ENCODE measurements at regions not wholly inside any gene's neighbourhood (a gene's known extent, or its start where the extent isn't known, plus 50 kb on each side); places are given as distances from the start of the nearest gene placed in this dataset.

GRCh38 chr2:16069663-16069932 lies 129.2 kb downstream of the MYCN start:
- Histone ChIP-seq H3K23ac (ENCODE audit: insufficient read length) (no peak overlapping the region), H3K9ac (replicated peaks in 1 of 4; ENCODE audit: extremely low read depth in 1 of 4, low read depth in 3 of 4, low read length in 3 of 4) (no peak overlapping the region), H4K8ac (ENCODE audit: extremely low read depth, insufficient read depth, low read length) (no peak overlapping the region; the same call in 1 of the 2 replicates), H3K14ac (ENCODE audit: insufficient read length) (no peak overlapping the region), H3K27ac (ENCODE audit: low read depth, low read length) (no peak overlapping the region), H4K20me1 (replicated peaks in 1 of 2; ENCODE audit: control insufficient read depth in 1 of 2, insufficient read depth in 2 of 2, low read length in 2 of 2) (no peaks in the 10 kb centered on the region), H4K5ac (ENCODE audit: insufficient read length, low read depth, low read length) (no peak overlapping the region), H2AK5ac (ENCODE audit: low read depth, low read length) (no peak overlapping the region), H2BK12ac (ENCODE audit: low read depth, low read length) (0 out of 2 replicates have a peak overlapping the region, but pooled peaks have one; percentile 40), H3K4me2 (ENCODE audit: insufficient read depth in 1 of 2, low read depth in 2 of 2, low read length in 2 of 2) (no peak overlapping the region), H2AFZ (ENCODE audit: low read length) (0 out of 2 replicates have a peak overlapping the region, but pooled peaks have one; percentile 30), H3K23me2 (ENCODE audit: low read depth, low read length) (peaks cover 2% of the 10 kb centered on the region; the same call in 1 of the 2 replicates), H3K4me1 (replicated peaks in 1 of 4; ENCODE audit: control insufficient read depth in 3 of 4, insufficient read depth in 4 of 4, low read length in 3 of 4) (peaks cover 0 to 11% (median 6%) of the 10 kb centered on the region in 4 experiments; a peak in 6 of 7 replicates), H2BK5ac (ENCODE audit: low read depth, low read length) (no peak overlapping the region), H2BK20ac (ENCODE audit: low read length) (no peak overlapping the region), H3K4ac (replicated peaks; ENCODE audit: insufficient read length, low read depth, low read length) (no peak overlapping the region), H3K27me3 (replicated peaks in 1 of 4; ENCODE audit: control insufficient read depth in 3 of 4, extremely low read depth in 1 of 4, insufficient read depth in 3 of 4, low read length in 3 of 4) (no peaks in the 10 kb centered on the region), H3K79me2 (ENCODE audit: control insufficient read depth in 1 of 2, insufficient read depth in 2 of 2, low read length in 2 of 2) (no peaks in the 10 kb centered on the region), H3K4me3 (ENCODE audit: extremely low read depth in 1 of 4, insufficient read depth in 2 of 4, low read depth in 3 of 4, low read length in 4 of 4) (no peak overlapping the region), H2BK15ac (ENCODE audit: low read length) (no peak overlapping the region; the same call in 1 of the 2 replicates), H3K36me3 (ENCODE audit: control insufficient read depth in 2 of 4, insufficient read depth in 4 of 4, low read length in 3 of 4) (no peaks in the 10 kb centered on the region), H2BK120ac (replicated peaks; ENCODE audit: low read depth, low read length) (no peak overlapping the region), H3K56ac (replicated peaks; ENCODE audit: insufficient read length, low read depth, low read length) (no peak overlapping the region), H3K9me3 (ENCODE audit: insufficient read depth in 2 of 2, low read depth in 1 of 2, low read length in 1 of 2) (0 out of 4 replicates have a peak, but pooled peaks cover 1 to 4% of the 10 kb centered on the region in 2 experiments), H3K18ac (ENCODE audit: extremely low read depth, low read length) (peak overlapping the region; percentile 90; the same call in 1 of the 2 replicates), H3K79me1 (ENCODE audit: low read depth, low read length) (no peaks in the 10 kb centered on the region), H4K91ac (replicated peaks; ENCODE audit: insufficient read length, low read length) (no peak overlapping the region)
- ChIA-PET POLR2A (ENCODE audit: partially characterized antibody) (interaction anchor here (1.5 kb wide), 1 partner anchor 128 kb away, joined by 4 read pairs; no protein-coding TSS in a partner anchor), CTCF (ENCODE audit: partially characterized antibody) (interaction anchor here (0.8 to 2.0 kb wide), 8 partner anchors 16 to 272 kb away, joined by 3 to 9 read pairs (median 4); partner anchors contain the start of gene MYCN)
- WGBS, 2 experiments (ENCODE audit: extremely low coverage in 1 of 2, insufficient coverage in 1 of 2, insufficient read length in 1 of 2, insufficient replicate concordance in 2 of 2, low coverage in 1 of 2, low lambda C conversion rate in 2 of 2, missing lambda C conversion rate in 1 of 2), result 85% methylated on average over 8 of the region's 8 CpGs; no CpG with 5 or more reads in 1 of the 2 experiments
- DNase-seq (ENCODE audit: low read depth in 1 of 2, low spot score in 2 of 2) (no peak), FAIRE-seq (no peak)
- TF ChIP-seq CHD1 (IDR thresholded peaks at IDR 0.05; ENCODE audit: low read depth, low read length), result no peak

Data from H1 (cell line).